Heart left ventricle (tissue), 16 donors: ENCODE measurements at regions not wholly inside any gene's neighbourhood (a gene's known extent, or its start where the extent isn't known, plus 50 kb on each side); places are given as distances from the start of the nearest gene placed in this dataset.

ENCODE experiments used
- ATAC-seq, 4 donors: fragments of 200-7000 bp; cut with Tn5 transposase; one replicate each; pipeline ENCODE4 v1.9.1; 2020 to 2022; ENCODE audit warnings: moderate library complexity in 4 of 4, mild to moderate bottlenecking in 3 of 4, moderate number of reproducible peaks in 1 of 4
- DNase-seq, 5 donors: peaks; one replicate each; pipeline ENCODE4 v3.0.0-alpha.2; 2020
- H3K27ac ChIP-seq, 12 donors: fragments of 200-600 bp; sonication (generic) in 4 of 12; one replicate each; pipeline versions ENCODE4 v1.5.0 to v1.8.0; 2016 to 2022; ENCODE audit warnings: mild to moderate bottlenecking in 2 of 12
- H3K27me3 ChIP-seq, 9 donors: fragments of 200-600 bp; sonication (generic) in 2 of 9; one replicate each; pipeline versions ENCODE4 v1.5.1 to v1.8.0; 2016 to 2022; ENCODE audit warnings: mild to moderate bottlenecking in 3 of 9
- H3K36me3 ChIP-seq, 9 donors: fragments of 200-600 bp; sonication (generic) in 2 of 9; one replicate each; pipeline versions ENCODE4 v1.5.0 to v1.8.0; 2018 to 2022; ENCODE audit warnings: mild to moderate bottlenecking in 2 of 9
- H3K4me1 ChIP-seq, 12 donors: fragments of 200-600 bp; sonication (generic) in 4 of 12; one replicate each; pipeline versions ENCODE4 v1.5.0 to v1.8.0; 2016 to 2022; ENCODE audit warnings: mild to moderate bottlenecking in 3 of 12
- H3K4me3 ChIP-seq, 12 donors: fragments of 200-600 bp; sonication (generic) in 4 of 12; one replicate each; pipeline versions ENCODE4 v1.5.0 to v1.8.0; 2017 to 2022; ENCODE audit warnings: mild to moderate bottlenecking in 9 of 12, moderate library complexity in 4 of 12
- H3K9me3 ChIP-seq, 12 donors: fragments of 200-600 bp; sonication (generic) in 4 of 12; one replicate each; pipeline versions ENCODE4 v1.5.0 to v1.8.0; 2016 to 2022; ENCODE audit warnings: mild to moderate bottlenecking in 1 of 12
- CTCF ChIP-seq, 12 donors: fragments of 200-600 bp; sonication (generic) in 4 of 12; IDR thresholded peaks; one replicate each; pipeline versions ENCODE4 v1.5.0 to v1.8.0; 2018 to 2022; ENCODE audit warnings: antibody characterized with exemption in 12 of 12, mild to moderate bottlenecking in 5 of 12
- POLR2A ChIP-seq, 2 donors: fragments of 450-650 bp; IDR thresholded peaks; one replicate each; pipeline ENCODE4 v1.6.1; 2017; ENCODE audit warnings: antibody characterized with exemption in 2 of 2, mild to moderate bottlenecking in 2 of 2, moderate library complexity in 2 of 2
- whole genome bisulfite sequencing, 4 donors: extraction: QIAGEN DNeasy Blood & Tissue Kit in 2 of 4; methylation state at CpG; one replicate each; pipeline versions ENCODE4 v1.1.5 to v1.1.7; 2013 to 2018; 5-methylcytosine and 5-hydroxymethylcytosine counted together
- intact Hi-C, 10 donors: fragments of 100-400 bp; cut with DNase I; formaldehyde crosslinking; loops; one replicate each; pipeline versions ENCODE4 v1.11.1 to v1.14.2; 2022
- donor health status: ischemic (EF 13 %, LVEDD 7.1; RV severe dilation, severe dysfunction).
- donor health status: healthy with polysubstance abuse.
- donor health status: DM: no; HTN: yes; CAD: no.
- donor health status: DM: no; HTN: no; CAD: no.
- donor health status: ischemic (EF 25% LVEDD 6.9; RV normal size, moderate dysfunction).
- donor health status: ischemic (EF 25% LVEDD 5.7; RV mildly dilated, moderate dysfunction).
- donor health status: healthy.
- donor health status: DM: yes; HTN: yes; CAD: no.
- donor health status: ischemic (EF 35%, LVEDD 5.7; RV mildly dilated, moderate dysfunction).
- donor health status: nonischemic (EF 11% LVEDD 7.7; RV severe dilation, severe dysfunction).
- donor health status: DM: yes; HTN: yes; CAD: no.
- donor health status: PGD.
- donor health status: ischemic (EF 29% LVEDD 5.4; RV normal size, mild dysfunction).
- donor health status: nonischemic (EF 23%, LVEDD 6.1; RV moderate dilation, normal function).

GRCh38 chr2:120935339-120936313 lies 200.0 kb downstream of the GLI2 start:
- intact Hi-C loops = no loop called here
- 42 to 66% (median 55%) methylated on average over 21 to 26 of the region's 26 CpGs for WGBS, 4 donors
- no peaks in the 10 kb centered on the region for H3K36me3 ChIP-seq
- H3K27me3 ChIP-seq = no peaks in the 10 kb centered on the region
- no peak overlapping the region for H3K4me3 ChIP-seq
- ATAC-seq (no peak), DNase-seq (no peak)
- peak overlapping the region in 2 of 12 donors; percentile 9 to 17 for H3K27ac ChIP-seq
- peaks cover 0 to 38% (median 7%) of the 10 kb centered on the region in 12 donors for H3K4me1 ChIP-seq
- TF ChIP-seq POLR2A (IDR thresholded peaks at IDR 0.05) (no peak), CTCF (IDR thresholded peaks at IDR 0.05) (no peak)
- H3K9me3 ChIP-seq = peaks cover 0 to 7% (median 0%) of the 10 kb centered on the region in 12 donors

- ATAC-seq (peak in 1 of 4 donors; percentile 13), DNase-seq (no peak)
- WGBS, 4 donors = 76 to 85% (median 78%) methylated on average over 10 of the region's 10 CpGs
- no peak overlapping the region for H3K4me3 ChIP-seq
- intact Hi-C loops = no loop called here
- no peaks in the 10 kb centered on the region for H3K36me3 ChIP-seq
- no peaks in the 10 kb centered on the region for H3K27me3 ChIP-seq
- H3K27ac ChIP-seq = peak overlapping the region in 1 of 12 donors; percentile 51
- H3K4me1 ChIP-seq = peaks cover 0 to 38% (median 7%) of the 10 kb centered on the region in 12 donors
- TF ChIP-seq CTCF (IDR thresholded peaks at IDR 0.05) (no peak), POLR2A (IDR thresholded peaks at IDR 0.05) (no peak)
- no peaks in the 10 kb centered on the region for H3K9me3 ChIP-seq
Measured at GRCh38 chr2:120936476-120937334, 201.0 kb downstream of the GLI2 start.

GRCh38 chr2:120937686-120938044 lies 202.0 kb downstream of the GLI2 start:
- no peak for TF ChIP-seq CTCF (IDR thresholded peaks at IDR 0.05)
- TF ChIP-seq POLR2A (IDR thresholded peaks at IDR 0.05) = no peak
- no peak overlapping the region for H3K4me3 ChIP-seq
- WGBS, 4 donors = 31 to 48% (median 41%) methylated on average over 6 of the region's 6 CpGs
- H3K27ac ChIP-seq = peak overlapping the region in 1 of 12 donors; percentile 51
- peaks cover 0 to 38% (median 7%) of the 10 kb centered on the region in 12 donors for H3K4me1 ChIP-seq
- no peak for DNase-seq
- ATAC-seq = peak in 1 of 4 donors; percentile 13
- no peaks in the 10 kb centered on the region for H3K27me3 ChIP-seq
- no peaks in the 10 kb centered on the region for H3K36me3 ChIP-seq
- no peaks in the 10 kb centered on the region for H3K9me3 ChIP-seq
- intact Hi-C loops = loop anchor here in 1 of 10 donors (2.0 kb wide), 1 partner anchor 23 kb away; no protein-coding TSS in a partner anchor
